ENCODE measurements at regions not wholly inside any gene's neighbourhood (a gene's known extent, or its start where the extent isn't known, plus 50 kb on each side); places are given as distances from the start of the nearest gene placed in this dataset.
A peak's percentile ranks its signal among the peaks of the same experiment; 100 is the strongest.

DNA sequence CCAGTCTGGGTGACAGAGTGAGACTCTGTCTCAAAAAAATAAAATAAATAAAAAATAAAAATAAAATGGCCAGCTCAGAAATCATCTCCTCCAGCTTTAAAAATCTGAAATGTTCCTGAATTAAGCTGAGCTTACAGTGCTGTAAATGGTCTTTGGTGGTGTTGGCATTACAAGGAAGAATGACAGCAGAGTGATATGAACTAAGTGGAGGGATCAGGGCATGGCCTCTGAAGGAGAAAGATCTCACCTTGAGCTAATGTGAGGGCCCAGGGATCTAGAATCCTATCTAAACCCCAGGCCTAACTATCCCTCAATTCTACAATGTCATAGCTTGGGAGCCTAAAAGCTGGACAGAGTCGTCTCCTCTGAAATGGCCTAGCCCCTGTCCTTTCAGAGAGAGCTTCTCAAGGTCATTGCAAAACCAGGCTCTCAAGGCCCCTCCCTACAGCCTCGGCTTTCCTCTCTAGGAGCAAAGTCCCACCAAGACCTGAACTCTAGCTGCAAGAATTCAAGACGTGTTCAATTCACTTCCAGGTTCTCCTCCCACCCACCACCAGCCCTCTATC, 345.4 kb downstream of the BUD13 start:
- H3K4me1 Mint-ChIP-seq (ENCODE audit: low read depth, unreplicated experiment) = peaks cover 9% of the 10 kb centered on the region

DNA sequence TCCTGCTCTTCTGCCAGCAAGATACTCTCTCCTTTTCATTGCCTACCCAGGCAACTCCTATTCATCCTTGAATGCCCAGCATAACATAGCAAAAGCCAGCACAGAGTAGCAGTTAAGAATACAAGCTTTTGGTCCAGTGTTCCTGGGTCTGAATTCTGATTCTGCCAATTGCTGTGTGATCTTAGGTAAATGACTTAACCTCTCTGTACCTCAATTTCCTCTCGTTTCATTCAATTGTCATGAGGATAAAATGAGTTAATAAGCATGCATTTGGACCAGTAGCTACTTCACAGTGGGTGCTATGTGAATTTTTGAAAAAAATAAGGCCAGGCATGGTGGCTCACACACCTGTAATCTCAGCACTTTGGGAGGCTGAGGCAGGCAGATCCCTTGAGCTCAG, 346.0 kb downstream of the BUD13 start:
- Mint-ChIP-seq H3K4me3 (ENCODE audit: unreplicated experiment) (no peak overlapping the region), H3K27me3 (ENCODE audit: unreplicated experiment) (peaks cover 4% of the 10 kb centered on the region), H3K4me1 (ENCODE audit: low read depth, unreplicated experiment) (peaks cover 12% of the 10 kb centered on the region), H3K9me3 (ENCODE audit: unreplicated experiment) (peaks cover 1% of the 10 kb centered on the region), H3K27ac (ENCODE audit: unreplicated experiment) (no peak overlapping the region), H3K36me3 (ENCODE audit: unreplicated experiment) (no peaks in the 10 kb centered on the region)
- TF ChIP-seq, protein P1, sequence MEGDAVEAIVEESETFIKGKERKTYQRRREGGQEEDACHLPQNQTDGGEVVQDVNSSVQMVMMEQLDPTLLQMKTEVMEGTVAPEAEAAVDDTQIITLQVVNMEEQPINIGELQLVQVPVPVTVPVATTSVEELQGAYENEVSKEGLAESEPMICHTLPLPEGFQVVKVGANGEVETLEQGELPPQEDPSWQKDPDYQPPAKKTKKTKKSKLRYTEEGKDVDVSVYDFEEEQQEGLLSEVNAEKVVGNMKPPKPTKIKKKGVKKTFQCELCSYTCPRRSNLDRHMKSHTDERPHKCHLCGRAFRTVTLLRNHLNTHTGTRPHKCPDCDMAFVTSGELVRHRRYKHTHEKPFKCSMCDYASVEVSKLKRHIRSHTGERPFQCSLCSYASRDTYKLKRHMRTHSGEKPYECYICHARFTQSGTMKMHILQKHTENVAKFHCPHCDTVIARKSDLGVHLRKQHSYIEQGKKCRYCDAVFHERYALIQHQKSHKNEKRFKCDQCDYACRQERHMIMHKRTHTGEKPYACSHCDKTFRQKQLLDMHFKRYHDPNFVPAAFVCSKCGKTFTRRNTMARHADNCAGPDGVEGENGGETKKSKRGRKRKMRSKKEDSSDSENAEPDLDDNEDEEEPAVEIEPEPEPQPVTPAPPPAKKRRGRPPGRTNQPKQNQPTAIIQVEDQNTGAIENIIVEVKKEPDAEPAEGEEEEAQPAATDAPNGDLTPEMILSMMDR (IDR thresholded peaks at IDR 0.05; ENCODE audit: partially characterized antibody, unreplicated experiment) = no peak
- DNase-seq = no peak

More for the DNA sequence above, 345.4 kb downstream of the BUD13 start:
- Mint-ChIP-seq H3K36me3 (ENCODE audit: unreplicated experiment) (no peaks in the 10 kb centered on the region), H3K4me3 (ENCODE audit: unreplicated experiment) (no peak overlapping the region), H3K27ac (ENCODE audit: unreplicated experiment) (no peak overlapping the region), H3K27me3 (ENCODE audit: unreplicated experiment) (peaks cover 2% of the 10 kb centered on the region), H3K9me3 (ENCODE audit: unreplicated experiment) (peaks cover 1% of the 10 kb centered on the region)
- no peak for DNase-seq
- TF ChIP-seq, protein P1 (IDR thresholded peaks at IDR 0.05; ENCODE audit: partially characterized antibody, unreplicated experiment) = no peak

DNA sequence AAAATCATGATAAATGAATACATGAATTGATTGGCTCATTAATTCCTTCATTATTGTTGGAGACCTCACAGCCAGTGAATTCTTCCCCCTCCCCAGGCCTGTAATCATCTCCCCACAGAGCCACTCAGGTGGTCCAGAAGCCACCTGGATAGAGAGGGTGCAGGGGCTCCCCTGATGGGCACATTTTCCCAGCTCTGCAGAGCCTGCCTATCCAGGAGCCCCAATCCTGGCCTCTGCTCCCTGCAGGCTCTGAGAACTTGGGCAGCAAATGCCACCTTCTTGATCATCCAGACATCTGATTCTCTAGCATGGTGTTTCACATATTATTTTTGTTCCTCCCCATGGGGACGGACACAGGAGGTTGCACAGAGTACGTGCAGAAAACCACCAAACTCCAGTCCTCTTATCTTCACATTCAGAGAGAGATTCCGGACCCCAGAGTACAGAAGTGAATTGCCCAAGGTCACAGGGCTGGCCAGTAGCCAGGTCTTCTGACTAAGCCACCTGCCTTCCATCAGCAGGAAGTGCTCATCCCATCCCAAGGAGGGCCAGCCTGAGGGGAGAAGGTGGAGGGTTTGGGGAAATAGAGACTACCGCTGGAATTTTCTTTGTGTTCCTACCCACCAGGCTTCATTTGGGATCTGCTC, 348.0 kb downstream of the BUD13 start:
- H3K9me3 Mint-ChIP-seq (ENCODE audit: unreplicated experiment) = peaks cover 1% of the 10 kb centered on the region
- no peaks in the 10 kb centered on the region for H3K36me3 Mint-ChIP-seq (ENCODE audit: unreplicated experiment)
- H3K4me1 Mint-ChIP-seq (ENCODE audit: low read depth, unreplicated experiment) = peaks cover 12% of the 10 kb centered on the region
- TF ChIP-seq, protein P1 (IDR thresholded peaks at IDR 0.05; ENCODE audit: partially characterized antibody, unreplicated experiment) = no peak
- peaks cover 6% of the 10 kb centered on the region for H3K27me3 Mint-ChIP-seq (ENCODE audit: unreplicated experiment)
- no peak overlapping the region for H3K4me3 Mint-ChIP-seq (ENCODE audit: unreplicated experiment)
- no peak for DNase-seq
- no peak overlapping the region for H3K27ac Mint-ChIP-seq (ENCODE audit: unreplicated experiment)

DNA sequence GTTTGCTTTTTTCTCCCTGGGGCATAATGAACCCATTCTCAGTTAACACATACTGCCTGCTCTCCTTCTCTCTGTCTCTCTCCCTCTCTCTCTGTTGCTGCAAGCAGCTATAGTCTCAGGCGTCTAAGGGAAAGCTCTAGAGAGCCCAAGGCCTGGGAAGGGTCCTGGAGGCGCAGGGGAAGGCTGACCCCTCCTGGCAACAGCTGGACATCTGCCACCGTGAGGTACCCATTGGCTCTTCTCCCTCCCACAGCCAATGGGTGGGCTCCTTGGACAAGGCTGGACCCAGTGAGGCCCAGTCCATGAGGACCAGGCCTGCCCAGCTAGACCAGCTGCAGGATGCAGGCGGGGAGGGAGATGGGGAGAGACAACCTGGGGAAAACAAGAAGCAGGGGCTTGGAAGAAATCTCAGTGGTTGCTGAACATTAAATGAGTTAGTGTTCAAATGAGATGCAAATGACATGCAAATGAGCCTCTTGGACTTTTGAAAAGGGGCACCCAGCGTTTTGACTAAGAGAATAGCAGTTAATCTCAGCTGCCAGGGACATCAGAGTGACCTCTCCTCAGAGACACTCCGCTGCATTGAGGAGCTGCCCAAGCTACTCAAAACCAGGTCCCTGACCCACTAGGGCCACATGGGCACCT, 349.7 kb downstream of the BUD13 start:
- no peaks in the 10 kb centered on the region for H3K36me3 Mint-ChIP-seq (ENCODE audit: unreplicated experiment)
- peaks cover 5% of the 10 kb centered on the region for H3K27me3 Mint-ChIP-seq (ENCODE audit: unreplicated experiment)
- peaks cover 1% of the 10 kb centered on the region for H3K9me3 Mint-ChIP-seq (ENCODE audit: unreplicated experiment)
- peak; percentile 55 for DNase-seq
- TF ChIP-seq, protein P1 (IDR thresholded peaks at IDR 0.05; ENCODE audit: partially characterized antibody, unreplicated experiment) = no peak
- peaks cover 9% of the 10 kb centered on the region for H3K4me1 Mint-ChIP-seq (ENCODE audit: low read depth, unreplicated experiment)
- no peak overlapping the region for H3K4me3 Mint-ChIP-seq (ENCODE audit: unreplicated experiment)
- H3K27ac Mint-ChIP-seq (ENCODE audit: unreplicated experiment) = peak overlapping the region; percentile 6

DNA sequence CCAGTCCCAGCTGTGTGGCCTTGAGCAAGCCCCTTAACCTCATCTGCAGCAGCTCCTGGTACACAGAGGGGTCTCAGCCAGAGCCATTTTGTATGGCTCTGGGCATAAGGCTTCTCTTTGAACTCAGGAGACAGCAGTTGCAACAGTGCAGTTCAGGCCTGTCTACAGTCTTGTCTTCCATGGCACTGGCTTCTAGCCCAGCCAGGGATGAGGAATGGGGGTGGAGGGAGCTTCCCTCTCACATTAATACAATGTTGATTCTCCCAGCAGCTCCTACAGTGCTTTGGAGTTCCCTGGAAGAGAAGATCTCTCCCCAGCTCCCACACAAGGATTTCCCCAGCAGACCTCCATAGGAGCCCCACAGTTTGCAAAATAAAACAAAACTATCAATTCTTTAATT, 350.2 kb downstream of the BUD13 start:
- H3K36me3 Mint-ChIP-seq (ENCODE audit: unreplicated experiment) = no peaks in the 10 kb centered on the region
- no peak overlapping the region for H3K4me3 Mint-ChIP-seq (ENCODE audit: unreplicated experiment)
- H3K27me3 Mint-ChIP-seq (ENCODE audit: unreplicated experiment) = peaks cover 5% of the 10 kb centered on the region
- TF ChIP-seq, protein P1 (IDR thresholded peaks at IDR 0.05; ENCODE audit: partially characterized antibody, unreplicated experiment) = no peak
- H3K4me1 Mint-ChIP-seq (ENCODE audit: low read depth, unreplicated experiment) = peaks cover 7% of the 10 kb centered on the region
- no peaks in the 10 kb centered on the region for H3K9me3 Mint-ChIP-seq (ENCODE audit: unreplicated experiment)
- no peak for DNase-seq
- peak overlapping the region; percentile 6 for H3K27ac Mint-ChIP-seq (ENCODE audit: unreplicated experiment)
